Natural killer cell (primary cell): ENCODE measurements at regions not wholly inside any gene's neighbourhood (a gene's known extent, or its start where the extent isn't known, plus 50 kb on each side); places are given as distances from the start of the nearest gene placed in this dataset.

Experiments
- ATAC-seq, 3 donors: fragments of 150-1000 bp in 2 of 3; fragments of 200-7000 bp in 1 of 3; cut with Tn5 transposase; 1 replicate in 1 of 3; 2 replicates in 2 of 3; pipeline ENCODE4 v1.10.0; 2021; ENCODE audit warnings: mild to moderate bottlenecking in 2 of 3, moderate library complexity in 2 of 3
- DNase-seq, 2 donors: peaks; one replicate each; pipeline versions ENCODE4 v3.0.0 to v3.0.0-alpha.2; 2013 to 2021; ENCODE audit warnings: mixed read lengths in 1 of 2
- H3K27ac ChIP-seq: one replicate; pipeline ENCODE4 v1.5.1; 2013; ENCODE audit warnings: mild to moderate bottlenecking, low read length
- H3K27me3 ChIP-seq: one replicate; pipeline ENCODE4 v1.6.1; 2013; ENCODE audit warnings: low read length; ENCODE audit not compliant: control insufficient read depth, insufficient read depth
- H3K36me3 ChIP-seq: one replicate; pipeline ENCODE4 v1.6.1; 2013; ENCODE audit warnings: low read length; ENCODE audit not compliant: control insufficient read depth, insufficient read depth
- H3K4me1 ChIP-seq: one replicate; pipeline ENCODE4 v1.6.1; 2013; ENCODE audit warnings: low read length; ENCODE audit not compliant: control insufficient read depth, insufficient read depth
- H3K4me3 ChIP-seq: one replicate; pipeline ENCODE4 v1.5.1; 2013; ENCODE audit warnings: low read length
- H3K9me3 ChIP-seq: one replicate; pipeline ENCODE4 v1.6.1; 2013; ENCODE audit warnings: low read length; ENCODE audit not compliant: control insufficient read depth, insufficient read depth
- H3K27ac Mint-ChIP-seq, 2 donors: one replicate each; pipeline ENCODE4 v1.8.0; 2022; ENCODE audit warnings: mild to moderate bottlenecking in 2 of 2, mixed read lengths in 2 of 2, moderate library complexity in 1 of 2
- H3K27me3 Mint-ChIP-seq, 2 donors: one replicate each; pipeline ENCODE4 v1.8.0; 2022; ENCODE audit warnings: low read depth in 2 of 2, mixed read lengths in 2 of 2
- H3K36me3 Mint-ChIP-seq: one replicate; pipeline ENCODE4 v1.8.0; 2022; ENCODE audit warnings: mixed read lengths
- H3K4me1 Mint-ChIP-seq, 2 donors: one replicate each; pipeline ENCODE4 v1.8.0; 2022; ENCODE audit warnings: mixed read lengths in 2 of 2
- H3K4me3 Mint-ChIP-seq: one replicate; pipeline ENCODE4 v1.8.0; 2022; ENCODE audit warnings: mild to moderate bottlenecking, moderate library complexity, mixed read lengths
- H3K9me3 Mint-ChIP-seq, 2 donors: one replicate each; pipeline ENCODE4 v1.8.0; 2022; ENCODE audit warnings: mixed read lengths in 2 of 2
- CTCF ChIP-seq: fragments of 200-600 bp; IDR thresholded peaks from one replicate; pipeline ENCODE4 v1.8.0; 2022; ENCODE audit warnings: antibody characterized with exemption
- WGBS: methylation state at CpG from one replicate; pipeline ENCODE4 v1.1.7; 2013; ENCODE audit warnings: missing lambda C conversion rate; ENCODE audit not compliant: insufficient coverage; 5-methylcytosine and 5-hydroxymethylcytosine counted together
- intact Hi-C: fragments of 100-400 bp; cut with micrococcal nuclease; formaldehyde crosslinking; loops from one replicate; pipeline ENCODE4 v1.14.2; 2022

GRCh38 chr12:93318720-93319522 lies 58.8 kb upstream of the NUDT4 start:
- no peaks in the 10 kb centered on the region for H3K4me1 Mint-ChIP-seq
- H3K27me3 Mint-ChIP-seq, result no peaks in the 10 kb centered on the region
- no peaks in the 10 kb centered on the region for H3K36me3 ChIP-seq
- no peaks in the 10 kb centered on the region for H3K9me3 Mint-ChIP-seq
- no peaks in the 10 kb centered on the region for H3K4me1 ChIP-seq
- no peak overlapping the region for H3K4me3 Mint-ChIP-seq
- no peak for ATAC-seq
- no peaks in the 10 kb centered on the region for H3K27me3 ChIP-seq
- 91% methylated on average over 6 of the region's 6 CpGs for WGBS
- no peak overlapping the region for H3K27ac ChIP-seq
- DNase-seq, result no peak
- H3K4me3 ChIP-seq, result no peak overlapping the region
- intact Hi-C loops, result no loop called here
- no peak overlapping the region for H3K27ac Mint-ChIP-seq
- no peaks in the 10 kb centered on the region for H3K9me3 ChIP-seq
- no peaks in the 10 kb centered on the region for H3K36me3 Mint-ChIP-seq
- TF ChIP-seq CTCF, result no peak

GRCh38 chr12:93319523-93320050 lies 58.1 kb upstream of the NUDT4 start:
- Histone ChIP-seq H3K9me3 (no peaks in the 10 kb centered on the region), H3K27me3 (no peaks in the 10 kb centered on the region), H3K36me3 (no peaks in the 10 kb centered on the region), H3K4me3 (no peak overlapping the region), H3K4me1 (no peaks in the 10 kb centered on the region), H3K27ac (no peak overlapping the region)
- no peak for ATAC-seq
- H3K4me1 Mint-ChIP-seq, result no peaks in the 10 kb centered on the region
- H3K36me3 Mint-ChIP-seq, result no peaks in the 10 kb centered on the region
- no peak overlapping the region for H3K4me3 Mint-ChIP-seq
- H3K27me3 Mint-ChIP-seq, result no peaks in the 10 kb centered on the region
- intact Hi-C loops, result no loop called here
- no peak for DNase-seq
- 91% methylated on average over 3 of the region's 5 CpGs for WGBS
- H3K27ac Mint-ChIP-seq, result no peak overlapping the region
- no peak for TF ChIP-seq CTCF
- H3K9me3 Mint-ChIP-seq, result no peaks in the 10 kb centered on the region

DNA sequence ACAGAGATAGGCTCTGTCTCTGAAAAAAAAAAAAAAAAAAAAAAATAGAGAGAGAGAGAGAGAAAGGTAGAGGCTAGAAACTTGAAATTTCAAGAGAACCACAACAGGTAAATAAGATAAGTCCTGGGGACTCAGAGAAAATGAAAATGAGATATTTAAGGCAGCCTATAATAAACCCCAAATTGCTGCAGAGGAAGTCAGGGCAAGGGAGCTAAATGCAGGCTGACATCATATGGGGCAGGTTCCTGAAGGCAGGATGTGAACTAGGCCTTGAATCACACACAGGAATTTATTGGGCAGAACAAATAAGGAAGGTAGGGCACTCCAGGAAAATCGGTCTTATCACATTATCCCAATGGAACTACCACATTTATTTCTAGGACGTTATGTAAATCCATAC lies 54.9 kb upstream of the NUDT4 start:
- H3K4me1 ChIP-seq, result no peaks in the 10 kb centered on the region
- no peaks in the 10 kb centered on the region for H3K9me3 ChIP-seq
- ATAC-seq, result no peak
- Mint-ChIP-seq H3K36me3 (no peaks in the 10 kb centered on the region), H3K4me1 (no peaks in the 10 kb centered on the region), H3K9me3 (no peaks in the 10 kb centered on the region), H3K27me3 (no peaks in the 10 kb centered on the region), H3K27ac (no peak overlapping the region), H3K4me3 (no peak overlapping the region)
- DNase-seq, result no peak
- no CpG with 5 or more reads among the region's 2 CpGs for WGBS
- intact Hi-C loops, result no loop called here
- H3K27ac ChIP-seq, result no peak overlapping the region
- no peaks in the 10 kb centered on the region for H3K27me3 ChIP-seq
- no peak for TF ChIP-seq CTCF
- H3K36me3 ChIP-seq, result no peaks in the 10 kb centered on the region
- no peak overlapping the region for H3K4me3 ChIP-seq
